NCI-H2196 (cell line): ENCODE measurements at regions not wholly inside any gene's neighbourhood (a gene's known extent, or its start where the extent isn't known, plus 50 kb on each side); places are given as distances from the start of the nearest gene placed in this dataset.
"Not testable (repeated sequence)": the region's sequence is repeated elsewhere in the genome, so short reads cannot be mapped to it uniquely, and the experiment has no call there.

Experiments
- DNase-seq: peaks from one replicate; lab custom pipeline; 2025; ENCODE audit not compliant: unreplicated experiment; lab: John Stamatoyannopoulos, UW

DNA sequence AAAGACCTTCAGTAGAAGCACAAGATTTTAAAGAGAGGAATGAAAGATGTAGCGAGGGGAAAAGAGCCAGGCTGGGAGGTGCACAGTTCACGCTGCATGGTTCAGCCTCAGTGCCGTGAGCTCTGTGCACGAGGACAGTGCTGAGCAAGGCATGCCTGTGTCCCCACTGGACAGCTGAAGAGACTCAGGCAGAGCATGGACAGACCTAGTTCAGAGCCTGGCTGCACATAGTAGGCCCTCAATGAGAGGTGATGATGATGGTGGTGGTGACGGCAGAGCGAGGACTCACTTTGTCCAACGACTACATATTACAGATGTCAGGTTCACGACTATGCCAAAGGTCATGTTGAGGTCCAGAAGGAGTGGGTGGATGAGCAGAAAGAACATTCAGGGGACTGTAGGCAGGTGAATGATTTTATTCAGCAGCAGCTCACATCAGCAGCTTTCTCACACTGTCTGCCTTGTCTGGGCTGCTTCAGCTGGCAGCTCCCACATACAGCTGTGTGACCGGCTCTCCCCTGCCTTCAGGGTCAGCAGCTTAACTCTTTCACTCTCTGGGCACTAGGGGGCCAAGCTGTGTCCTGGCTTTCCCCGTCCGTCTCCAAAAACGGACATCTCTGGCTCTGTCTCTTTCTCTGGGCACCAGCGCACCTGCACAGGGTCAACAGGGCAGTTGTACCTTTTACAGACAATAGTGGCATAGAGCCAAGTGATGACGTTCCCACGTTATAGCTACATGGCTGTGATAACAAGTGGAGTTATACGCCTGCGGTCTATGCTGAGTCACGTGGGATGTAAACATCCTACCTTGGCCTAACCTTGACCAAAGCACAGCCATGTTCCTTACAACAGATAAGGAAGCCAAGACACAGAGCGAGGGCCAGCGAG lies 83.4 kb upstream of the KCNK12 start:
- peak; percentile 55 for DNase-seq

GRCh38 chr2:47653036-47653435 lies 82.3 kb upstream of the KCNK12 start:
- no peak for DNase-seq

GRCh38 chr2:47652061-47652690 lies 81.4 kb upstream of the KCNK12 start:
- DNase-seq, result no peak

DNA sequence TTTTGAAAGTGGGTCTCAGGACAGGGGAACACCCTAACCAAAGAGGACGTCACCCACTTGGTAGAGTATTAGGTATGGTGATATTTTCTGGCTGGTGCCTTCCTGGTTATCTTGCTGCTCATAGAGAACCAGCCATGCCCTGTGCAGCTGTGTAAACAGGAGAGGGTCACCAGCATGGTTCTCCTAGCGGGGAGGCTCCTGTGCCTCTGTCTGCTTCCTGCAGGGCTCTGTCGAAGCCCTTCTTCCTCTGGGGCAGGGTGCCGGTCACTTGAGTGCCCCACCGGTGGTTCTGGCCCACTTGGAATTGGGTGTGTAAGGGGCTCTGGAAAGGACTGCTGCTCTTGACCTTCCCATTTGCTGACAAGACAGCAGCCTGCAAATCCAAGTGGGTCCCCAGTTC lies 80.5 kb upstream of the KCNK12 start:
- peak; percentile 70 for DNase-seq

- DNase-seq, result no peak
Measured at GRCh38 chr2:47650001-47650535, 79.3 kb upstream of the KCNK12 start.

- DNase-seq, result no peak
Measured at GRCh38 chr2:47645246-47645645, 74.5 kb upstream of the KCNK12 start.

DNA sequence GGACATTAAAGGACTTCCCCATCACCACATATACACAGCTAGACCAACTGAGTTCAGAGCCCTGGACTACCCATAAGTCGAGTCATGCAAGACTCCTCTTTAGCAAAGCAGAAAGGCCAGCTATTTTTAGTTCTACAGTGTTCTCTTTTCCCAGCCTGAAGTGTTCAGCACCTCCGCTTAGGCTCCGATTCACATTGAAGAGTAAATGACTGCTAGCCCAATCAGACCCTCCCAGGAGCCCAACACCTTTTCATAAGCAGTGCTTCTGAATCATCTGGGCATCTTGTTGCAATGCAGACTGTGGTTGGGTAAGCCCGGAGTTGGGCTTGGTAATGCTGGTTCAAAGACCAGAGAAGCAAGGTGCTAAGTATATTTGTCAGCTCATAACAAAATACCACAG lies 73.6 kb upstream of the KCNK12 start:
- no peak for DNase-seq

- DNase-seq, result no peak
Measured at GRCh38 chr2:47641366-47641765, 70.6 kb upstream of the KCNK12 start.

DNA sequence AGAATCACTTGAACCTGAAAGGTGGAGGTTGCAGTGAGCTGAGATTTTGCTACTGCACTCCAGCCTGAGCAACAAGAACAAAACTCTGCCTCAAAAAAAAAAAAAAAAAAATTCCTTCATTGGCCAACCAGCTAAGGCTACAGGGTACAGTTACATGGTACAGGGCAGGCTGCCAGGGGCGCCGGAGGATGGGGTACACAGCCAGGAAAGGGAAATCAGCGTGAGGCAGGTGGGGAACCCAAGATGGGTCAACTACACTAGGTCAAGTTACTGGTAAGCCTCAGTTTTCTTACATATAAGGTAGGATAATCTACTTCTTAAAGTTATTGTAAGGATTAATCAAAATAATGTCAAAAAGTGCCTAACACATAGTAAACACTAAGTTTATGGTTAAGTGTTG lies 69.6 kb upstream of the KCNK12 start:
- DNase-seq, result no peak

DNA sequence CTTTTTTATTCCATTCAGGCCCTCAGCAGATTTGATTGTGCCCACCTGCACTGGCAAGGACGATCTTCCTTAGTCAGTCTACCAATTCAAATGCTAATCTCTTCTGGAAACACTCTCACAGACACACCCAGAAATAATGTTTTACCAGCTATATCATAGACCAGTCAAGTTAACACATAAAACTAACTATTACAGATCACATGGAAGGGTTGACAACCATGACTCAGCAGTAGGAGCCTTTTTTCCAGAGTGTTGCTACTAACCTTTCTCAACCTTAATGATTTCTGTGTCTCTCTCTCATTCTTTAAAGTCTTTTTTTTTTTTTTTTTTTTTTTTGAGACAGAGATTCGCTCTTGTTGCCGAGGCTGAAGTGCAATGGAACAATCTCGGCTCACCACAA lies 68.7 kb upstream of the KCNK12 start:
- DNase-seq, result no peak

DNA sequence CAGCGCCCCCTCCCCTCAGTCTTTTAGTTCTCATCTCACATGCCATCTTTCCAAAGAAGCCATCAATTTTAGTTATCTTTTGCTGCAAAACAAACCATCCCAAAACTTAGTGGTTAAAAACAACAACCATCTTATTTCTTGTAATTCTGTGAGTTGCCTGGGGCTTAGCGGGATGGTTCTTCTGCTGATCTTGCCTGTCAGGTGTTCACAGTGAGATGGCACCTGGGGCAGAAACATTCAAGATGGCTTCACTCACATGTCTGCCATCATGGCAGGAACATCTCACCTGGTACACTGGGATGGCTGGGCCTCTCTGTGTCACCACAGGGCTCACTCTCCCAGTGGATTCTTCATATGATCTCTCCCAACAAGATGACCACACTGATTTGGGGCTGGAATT lies 67.6 kb upstream of the KCNK12 start:
- DNase-seq, result no peak

DNA sequence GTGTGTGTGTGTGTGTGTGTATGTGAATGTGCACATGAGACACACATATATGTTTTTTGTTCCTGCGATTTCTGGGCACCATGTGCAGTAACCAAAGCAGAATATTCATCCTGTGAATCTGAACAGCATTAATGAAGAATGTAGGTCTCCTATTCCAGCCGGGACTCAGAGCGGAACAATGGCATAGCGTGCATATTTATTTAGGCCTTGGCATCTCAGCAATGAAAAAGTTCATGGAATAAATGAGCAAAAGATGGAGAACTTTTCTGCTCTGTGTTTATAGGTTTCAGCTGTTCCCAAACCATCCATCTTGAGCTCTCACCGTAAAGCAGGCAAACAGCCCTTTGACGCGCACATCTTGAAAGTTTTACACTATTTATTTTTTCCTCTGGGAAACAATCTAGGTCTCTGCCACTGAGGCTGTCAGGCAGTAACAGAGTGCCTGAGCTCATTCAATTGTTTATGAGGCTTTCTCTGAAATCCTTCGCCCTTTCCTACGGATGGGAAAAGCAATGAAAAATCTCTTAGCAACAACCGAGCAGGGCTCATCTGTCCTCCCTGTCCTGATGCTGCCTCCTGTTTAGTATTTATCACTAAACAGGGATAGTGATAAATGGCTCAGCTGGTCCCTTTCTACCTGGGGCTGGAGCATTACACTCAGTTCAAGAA lies 65.9 kb upstream of the KCNK12 start:
- no peak for DNase-seq

DNA sequence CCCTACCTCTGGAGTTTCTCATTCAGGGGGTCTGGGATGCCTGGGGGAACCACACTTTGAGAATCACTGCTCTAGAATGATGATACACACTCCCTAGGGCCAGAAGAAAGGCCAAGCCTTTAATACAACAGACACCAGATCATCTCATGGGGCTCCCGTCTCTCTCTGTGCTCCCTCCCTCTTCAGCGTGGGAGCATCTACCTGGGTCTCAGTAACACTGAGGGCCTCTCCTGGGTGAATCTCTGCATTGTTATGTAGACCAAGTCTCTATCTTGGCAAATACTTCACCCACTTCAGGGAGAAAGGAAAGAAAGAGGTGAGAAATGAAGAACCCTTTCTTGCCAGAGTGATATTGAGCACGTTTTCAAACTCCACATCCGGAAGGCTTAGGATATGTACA lies 65.4 kb upstream of the KCNK12 start:
- DNase-seq, result no peak

- DNase-seq, result no peak
Measured at GRCh38 chr2:47632754-47633153, 62.0 kb upstream of the KCNK12 start.

- DNase-seq, result no peak
Measured at GRCh38 chr2:47631792-47632398, 61.1 kb upstream of the KCNK12 start.

- DNase-seq, result no peak
Measured at GRCh38 chr2:47631306-47631705, 60.5 kb upstream of the KCNK12 start.

GRCh38 chr2:47629501-47630460 lies 59.0 kb upstream of the KCNK12 start:
- DNase-seq, result no peak

DNA sequence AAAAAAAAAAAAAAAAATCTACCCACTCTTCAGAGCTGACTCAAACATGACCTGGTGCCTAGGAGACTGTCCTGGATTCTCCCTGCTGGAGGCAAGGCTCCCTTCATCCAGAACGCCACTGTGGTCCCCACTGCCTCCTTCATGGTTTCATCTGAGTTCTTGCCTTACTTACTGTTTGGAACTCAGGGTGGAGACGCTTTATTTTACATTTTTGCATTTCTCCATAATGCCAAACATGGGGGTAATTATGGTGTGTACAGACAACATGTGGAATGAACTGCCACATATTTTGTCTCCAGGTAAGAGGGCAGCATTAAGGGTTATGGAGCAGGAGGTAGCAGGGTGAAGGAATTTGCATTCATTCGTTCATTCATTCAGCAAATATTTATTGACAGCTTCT lies 58.1 kb upstream of the KCNK12 start:
- DNase-seq, result no peak

- no peak for DNase-seq
Measured at GRCh38 chr2:47626664-47627063, 55.9 kb upstream of the KCNK12 start.

GRCh38 chr2:47623140-47623539 lies 52.4 kb upstream of the KCNK12 start:
- not testable (repeated sequence) for DNase-seq
